Esophagus squamous epithelium (tissue), 5 donors: ENCODE measurements at regions not wholly inside any gene's neighbourhood (a gene's known extent, or its start where the extent isn't known, plus 50 kb on each side); places are given as distances from the start of the nearest gene placed in this dataset.

ENCODE experiments used
- DNase-seq: peaks from one replicate; lab custom pipeline; 2025; lab: John Stamatoyannopoulos, UW
- H3K27ac ChIP-seq, 4 donors: fragments of 200-600 bp; sonication (generic); one replicate each; pipeline ENCODE4 v1.5.1; 2016 to 2019; ENCODE audit warnings: mild to moderate bottlenecking in 1 of 4
- H3K27me3 ChIP-seq, 4 donors: fragments of 200-600 bp; sonication (generic); 1 replicate in 3 of 4; 2 replicates in 1 of 4; pipeline versions ENCODE4 v1.5.1 to v1.6.0; 2017 to 2021; ENCODE audit warnings: antibody characterized with exemption in 1 of 4
- H3K36me3 ChIP-seq, 3 donors: fragments of 200-600 bp; sonication (generic); one replicate each; pipeline ENCODE4 v1.5.1; 2016 to 2019
- H3K4me1 ChIP-seq, 3 donors: fragments of 200-600 bp; sonication (generic); one replicate each; pipeline ENCODE4 v1.5.1; 2017 to 2019
- H3K4me3 ChIP-seq, 4 donors: fragments of 200-600 bp; sonication (generic); 1 replicate in 3 of 4; 2 replicates in 1 of 4; pipeline ENCODE4 v1.5.1; 2016 to 2019; ENCODE audit warnings: mild to moderate bottlenecking in 2 of 4, moderate library complexity in 1 of 4
- H3K9me3 ChIP-seq, 3 donors: fragments of 200-600 bp; sonication (generic); one replicate each; pipeline ENCODE4 v1.5.1; 2016 to 2019
- CTCF ChIP-seq, 6 experiments: fragments of 450-650 bp in 4 of 6; fragments of 200-600 bp in 2 of 6; sonication (generic) in 2 of 6; IDR thresholded peaks; one replicate each; pipeline ENCODE4 v1.5.1; 2016 to 2019; ENCODE audit warnings: antibody characterized with exemption in 6 of 6, mild to moderate bottlenecking in 4 of 6, moderate library complexity in 4 of 6
- POLR2A ChIP-seq, 4 donors: fragments of 450-650 bp; IDR thresholded peaks; one replicate each; pipeline ENCODE4 v1.6.1; 2017; ENCODE audit warnings: antibody characterized with exemption in 4 of 4, mild to moderate bottlenecking in 4 of 4, moderate library complexity in 3 of 4
- WGBS, 2 donors: methylation state at CpG; one replicate each; pipeline ENCODE4 v1.1.5; 2018; 5-methylcytosine and 5-hydroxymethylcytosine counted together
- intact Hi-C: fragments of 100-400 bp; cut with DNase I; formaldehyde crosslinking; loops from one replicate; pipeline ENCODE4 v1.15.0; 2022
- donor health status: DM: yes; HTN: yes; CAD: no.

GRCh38 chr1:67561704-67562113 is 123.3 kb upstream of the GADD45A start:
- peak; percentile 51 to 93 (median 86) for TF ChIP-seq CTCF (IDR thresholded peaks at IDR 0.05)
- TF ChIP-seq POLR2A (IDR thresholded peaks at IDR 0.05) = no peak
- Histone ChIP-seq H3K9me3 (no peaks in the 10 kb centered on the region), H3K36me3 (no peaks in the 10 kb centered on the region), H3K4me1 (peaks cover 0 to 61% (median 31%) of the 10 kb centered on the region in 3 donors), H3K27ac (peak overlapping the region in 3 of 4 donors; percentile 12 to 59 (median 21)), H3K27me3 (no peaks in the 10 kb centered on the region), H3K4me3 (no peak overlapping the region)
- intact Hi-C loops = loop anchor here (10.0 kb wide), 1 partner anchor 123 kb away; the partner anchor contains the start of gene GADD45A
- DNase-seq = no peak
- WGBS, 2 donors = 0 to 6% methylated on average over 4 of the region's 4 CpGs

- Histone ChIP-seq H3K4me1 (peaks cover 0 to 49% (median 31%) of the 10 kb centered on the region in 3 donors), H3K27ac (peak overlapping the region; percentile 55 to 86 (median 73)), H3K36me3 (no peaks in the 10 kb centered on the region), H3K9me3 (no peaks in the 10 kb centered on the region), H3K4me3 (no peak overlapping the region), H3K27me3 (no peaks in the 10 kb centered on the region)
- TF ChIP-seq CTCF (IDR thresholded peaks at IDR 0.05) (no peak), POLR2A (IDR thresholded peaks at IDR 0.05) (no peak)
- 56 to 89% methylated on average over 2 of the region's 2 CpGs for WGBS, 2 donors
- intact Hi-C loops = loop anchor here (10.0 kb wide), 1 partner anchor 121 kb away; the partner anchor contains the start of gene GADD45A
- no peak for DNase-seq
These were observed 121.3 kb upstream of the GADD45A start for GRCh38 chr1:67563684-67564083.

DNA sequence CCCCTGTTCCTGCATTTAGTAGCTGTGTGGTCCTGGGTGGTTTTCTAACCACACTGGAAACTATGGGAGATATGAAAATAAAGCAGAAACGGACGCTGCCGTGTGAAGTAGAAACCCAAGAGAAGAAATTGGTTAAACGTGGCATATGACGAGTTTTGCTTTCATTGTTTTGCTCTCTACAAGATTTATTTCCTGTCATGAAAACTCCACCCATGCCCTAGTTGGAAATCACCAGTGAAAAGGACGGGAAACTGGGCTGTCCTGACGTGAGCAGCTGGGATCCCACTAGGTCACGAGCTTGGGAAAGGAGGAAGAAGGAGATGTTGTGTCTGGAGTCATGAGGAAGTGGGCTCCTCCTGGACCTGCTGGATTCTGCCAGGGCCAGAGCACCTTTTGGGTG is 120.8 kb upstream of the GADD45A start:
- peaks cover 0 to 44% (median 27%) of the 10 kb centered on the region in 3 donors for H3K4me1 ChIP-seq
- peak overlapping the region; percentile 55 to 86 (median 73) for H3K27ac ChIP-seq
- no peak overlapping the region for H3K4me3 ChIP-seq
- TF ChIP-seq POLR2A (IDR thresholded peaks at IDR 0.05) (no peak), CTCF (IDR thresholded peaks at IDR 0.05) (no peak)
- no peaks in the 10 kb centered on the region for H3K9me3 ChIP-seq
- intact Hi-C loops = loop anchor here (10.0 kb wide), 1 partner anchor 121 kb away; the partner anchor contains the start of gene GADD45A
- 24 to 32% methylated on average over 8 of the region's 8 CpGs for WGBS, 2 donors
- H3K27me3 ChIP-seq = no peaks in the 10 kb centered on the region
- no peak for DNase-seq
- no peaks in the 10 kb centered on the region for H3K36me3 ChIP-seq

DNA sequence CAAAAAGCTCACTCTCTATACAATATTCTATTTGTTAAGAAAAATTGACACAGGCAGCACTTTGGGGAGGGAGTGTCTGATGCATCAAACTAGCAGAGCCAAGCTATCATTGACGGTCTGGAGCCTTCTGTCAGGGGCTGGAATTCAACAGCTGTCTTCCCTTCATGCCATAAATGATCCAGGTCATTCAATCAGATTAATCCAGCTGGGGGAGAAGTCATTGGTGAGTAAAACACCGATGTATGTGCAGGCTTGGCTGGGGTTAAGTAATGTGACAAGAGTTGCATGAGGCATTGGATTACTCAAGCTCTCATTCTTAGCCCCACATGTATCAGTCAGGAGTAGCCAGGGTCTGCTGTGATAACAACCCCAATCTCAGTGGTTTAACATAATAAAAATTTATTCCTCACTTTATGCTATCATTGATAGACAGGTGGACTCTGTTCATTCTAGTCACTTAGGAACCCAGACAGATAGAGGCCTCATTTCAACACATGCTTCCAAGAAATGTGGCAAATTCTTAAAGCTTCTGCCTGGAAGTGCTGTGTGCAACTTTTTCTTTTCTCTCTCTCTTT is 118.1 kb upstream of the GADD45A start:
- WGBS, 2 donors = 50 to 72% methylated on average over 2 of the region's 2 CpGs
- intact Hi-C loops = loop anchor here (10.0 kb wide), 1 partner anchor 118 kb away; the partner anchor contains the start of gene GADD45A

More for the DNA sequence above, 118.1 kb upstream of the GADD45A start:
- Histone ChIP-seq H3K27me3 (no peaks in the 10 kb centered on the region), H3K27ac (no peak overlapping the region), H3K36me3 (no peaks in the 10 kb centered on the region), H3K9me3 (no peaks in the 10 kb centered on the region), H3K4me1 (peaks cover 0 to 40% (median 29%) of the 10 kb centered on the region in 3 donors), H3K4me3 (no peak overlapping the region)
- DNase-seq = no peak
- no peak for TF ChIP-seq POLR2A (IDR thresholded peaks at IDR 0.05)
- TF ChIP-seq CTCF (IDR thresholded peaks at IDR 0.05) = no peak
